A673 (cell line): ENCODE measurements at regions not wholly inside any gene's neighbourhood (a gene's known extent, or its start where the extent isn't known, plus 50 kb on each side); places are given as distances from the start of the nearest gene placed in this dataset.

ENCODE experiments used
- BruUV-seq: library from RNA; stranded (reverse); fragments of 400-500 nt; replicated peaks from 2 replicates; lab custom pipeline; 2021; lab: Mats Ljungman, UMichigan
- CTCF ChIA-PET: fragments of 300-600 bp; sonication (Branson Sonifier 250); formaldehyde crosslinking; loops from one replicate; lab custom pipeline; 2022; ENCODE audit warnings: antibody characterized with exemption; lab: Charles Lee
- POLR2A ChIA-PET: fragments of 300-600 bp; sonication (Branson Sonifier 250); formaldehyde crosslinking; loops from one replicate; lab custom pipeline; 2022; ENCODE audit warnings: antibody characterized with exemption; ENCODE audit not compliant: low non-redundant PET; lab: Charles Lee
- DNase-seq: peaks from one replicate; pipeline ENCODE4 v3.0.0-alpha.2; 2015; ENCODE audit warnings: low spot score
- H3K27ac ChIP-seq: fragments of 200-600 bp; sonication (generic); 2 replicates; pipeline ENCODE4 v1.5.1; 2016; ENCODE audit warnings: mixed run types, low read depth, mild to moderate bottlenecking, mixed read lengths, antibody characterized with exemption, low read length; ENCODE audit not compliant: poor library complexity, severe bottlenecking
- H3K27me3 ChIP-seq: fragments of 200-600 bp; sonication (generic); replicated peaks from 2 replicates; pipeline ENCODE4 v1.6.1; 2017; ENCODE audit warnings: mixed run types, low read depth, mild to moderate bottlenecking, mixed read lengths, antibody characterized with exemption, low read length; ENCODE audit not compliant: insufficient read depth, poor library complexity
- H3K36me3 ChIP-seq: fragments of 200-600 bp; sonication (generic); 2 replicates; pipeline ENCODE4 v1.6.1; 2016; ENCODE audit warnings: mixed run types, mild to moderate bottlenecking, mixed read lengths, antibody characterized with exemption, low read length; ENCODE audit not compliant: insufficient read depth, poor library complexity, severe bottlenecking
- H3K4me1 ChIP-seq: fragments of 200-600 bp; sonication (generic); 2 replicates; pipeline ENCODE4 v1.6.1; 2017; ENCODE audit warnings: mixed run types, mild to moderate bottlenecking, mixed read lengths, antibody characterized with exemption, low read length; ENCODE audit not compliant: insufficient read depth, poor library complexity, severe bottlenecking
- H3K4me3 ChIP-seq: fragments of 200-600 bp; sonication (generic); 2 replicates; pipeline ENCODE4 v1.5.1; 2016; ENCODE audit warnings: low read depth, mixed run types, mild to moderate bottlenecking, mixed read lengths, low read length; ENCODE audit not compliant: poor library complexity, severe bottlenecking
- H3K9me3 ChIP-seq: fragments of 200-600 bp; sonication (generic); 2 replicates; pipeline ENCODE4 v1.6.1; 2016; ENCODE audit warnings: mixed run types, low read depth, mild to moderate bottlenecking, mixed read lengths, antibody characterized with exemption, low read length; ENCODE audit not compliant: poor library complexity, severe bottlenecking
- CTCF ChIP-seq: fragments of 300-800, 200-600 bp; sonication (generic); conservative IDR thresholded peaks from 2 replicates; pipeline ENCODE4 v1.5.1; 2017; ENCODE audit warnings: low read depth, mild to moderate bottlenecking, antibody characterized with exemption, low read length, moderate library complexity, mixed read lengths
- EZH2 ChIP-seq: fragments of 200-600 bp; sonication (generic); IDR thresholded peaks from 2 replicates; pipeline ENCODE4 v1.6.1; 2017; ENCODE audit warnings: borderline replicate concordance, low read depth, mild to moderate bottlenecking, mixed read lengths, antibody characterized with exemption, low read length; ENCODE audit not compliant: poor library complexity, severe bottlenecking
- intact Hi-C: fragments of 100-400 bp; cut with micrococcal nuclease; formaldehyde crosslinking; loops from one replicate; pipeline ENCODE4 v1.10.0; 2022; ENCODE audit not compliant: unreplicated experiment

GRCh38 chr1:4298361-4299083, 355.9 kb upstream of the AJAP1 start:
- no peaks in the 10 kb centered on the region for H3K36me3 ChIP-seq
- intact Hi-C loops, result no loop called here
- H3K27me3 ChIP-seq, result no peaks in the 10 kb centered on the region
- BruUV-seq, result no TSS peak
- H3K27ac ChIP-seq, result no peak overlapping the region
- peaks cover 10% of the 10 kb centered on the region for H3K9me3 ChIP-seq
- TF ChIP-seq EZH2 (no peak), CTCF (no peak)
- DNase-seq, result no peak
- H3K4me3 ChIP-seq, result no peak overlapping the region
- CTCF ChIA-PET, result no interaction called here
- POLR2A ChIA-PET, result no interaction called here
- no peaks in the 10 kb centered on the region for H3K4me1 ChIP-seq

GRCh38 chr1:4301007-4301406, 353.4 kb upstream of the AJAP1 start:
- ChIA-PET CTCF (no interaction called here), POLR2A (no interaction called here)
- TF ChIP-seq EZH2 (no peak), CTCF (no peak)
- no peaks in the 10 kb centered on the region for H3K4me1 ChIP-seq
- H3K36me3 ChIP-seq, result no peaks in the 10 kb centered on the region
- H3K27me3 ChIP-seq, result no peaks in the 10 kb centered on the region
- no peak for DNase-seq
- BruUV-seq, result no TSS peak
- H3K9me3 ChIP-seq, result peaks cover 2% of the 10 kb centered on the region
- no peak overlapping the region for H3K4me3 ChIP-seq
- intact Hi-C loops, result no loop called here
- no peak overlapping the region for H3K27ac ChIP-seq

- H3K27ac ChIP-seq, result no peak overlapping the region
- DNase-seq, result no peak
- CTCF ChIA-PET, result no interaction called here
Measured at GRCh38 chr1:4303303-4303702, 351.1 kb upstream of the AJAP1 start.

More at GRCh38 chr1:4303303-4303702, 351.1 kb upstream of the AJAP1 start:
- Histone ChIP-seq H3K4me3 (no peak overlapping the region), H3K4me1 (no peaks in the 10 kb centered on the region), H3K36me3 (no peaks in the 10 kb centered on the region), H3K27me3 (no peaks in the 10 kb centered on the region), H3K9me3 (peaks cover 2% of the 10 kb centered on the region)
- POLR2A ChIA-PET, result no interaction called here
- intact Hi-C loops, result no loop called here
- BruUV-seq, result no TSS peak
- no peak for TF ChIP-seq EZH2
- TF ChIP-seq CTCF, result no peak
